ENCODE measurements at regions not wholly inside any gene's neighbourhood (a gene's known extent, or its start where the extent isn't known, plus 50 kb on each side); places are given as distances from the start of the nearest gene placed in this dataset.
"Not testable (repeated sequence)": the region's sequence is repeated elsewhere in the genome, so short reads cannot be mapped to it uniquely, and the experiment has no call there.

DNA sequence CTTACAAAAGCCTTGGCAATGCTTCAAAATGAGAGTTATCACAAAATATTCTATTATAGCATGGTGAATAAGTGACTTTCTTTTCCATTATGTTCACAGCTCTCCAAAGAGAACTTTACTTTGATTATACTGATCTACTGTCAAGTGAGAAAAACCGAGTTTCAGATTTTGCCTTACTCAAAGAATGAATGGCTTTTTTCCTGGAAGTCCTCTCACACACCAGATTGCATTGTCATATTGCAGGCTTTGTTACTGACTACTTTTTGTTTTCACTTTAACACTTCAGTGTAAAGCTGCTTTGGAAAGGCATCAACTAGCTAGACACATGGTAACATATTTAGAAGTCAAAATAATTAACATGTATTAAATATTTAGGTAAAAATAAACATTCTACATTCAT lies 765.2 kb upstream of the NUDT12 start:
- DNase-seq = no peak

- no peak for DNase-seq
Measured at GRCh38 chr5:104326966-104327365, 764.4 kb upstream of the NUDT12 start.

DNA sequence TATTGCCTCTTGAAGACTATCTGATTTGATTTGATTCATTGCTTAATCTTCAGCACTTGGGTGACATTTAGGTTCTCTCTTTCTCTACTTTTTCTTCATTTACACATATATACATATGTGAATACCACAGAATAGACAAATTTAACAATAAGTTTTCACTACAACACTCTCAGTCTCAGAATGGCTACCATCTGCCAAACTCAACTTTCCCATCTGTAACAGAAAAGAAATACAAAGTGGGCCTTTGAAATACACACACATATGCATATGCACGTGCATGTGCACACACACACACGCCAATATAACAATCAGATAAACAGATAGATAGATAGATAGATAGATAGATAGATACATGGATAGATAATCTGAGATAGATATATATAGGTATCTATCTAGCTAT lies 762.8 kb upstream of the NUDT12 start:
- no peak for DNase-seq

DNA sequence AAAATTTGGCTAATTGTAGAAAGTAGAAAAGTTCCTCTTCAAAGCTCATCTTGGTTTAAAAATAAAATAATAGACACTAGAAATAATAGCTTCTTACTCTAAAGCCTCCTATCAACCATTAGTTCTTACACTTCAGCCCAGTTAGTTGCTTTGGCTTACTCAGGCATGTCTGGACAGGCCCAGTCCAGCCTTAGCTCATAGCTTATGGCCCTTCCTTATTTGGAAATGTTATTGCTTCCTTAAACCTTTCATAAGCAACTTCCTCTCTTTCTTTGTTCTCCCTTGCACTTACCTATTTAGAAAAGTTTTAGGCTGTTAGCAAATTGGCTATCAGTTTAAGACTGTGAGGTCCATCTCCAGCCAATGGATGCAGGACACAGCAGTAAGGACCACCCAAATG lies 754.1 kb upstream of the NUDT12 start:
- DNase-seq = not testable (repeated sequence)

DNA sequence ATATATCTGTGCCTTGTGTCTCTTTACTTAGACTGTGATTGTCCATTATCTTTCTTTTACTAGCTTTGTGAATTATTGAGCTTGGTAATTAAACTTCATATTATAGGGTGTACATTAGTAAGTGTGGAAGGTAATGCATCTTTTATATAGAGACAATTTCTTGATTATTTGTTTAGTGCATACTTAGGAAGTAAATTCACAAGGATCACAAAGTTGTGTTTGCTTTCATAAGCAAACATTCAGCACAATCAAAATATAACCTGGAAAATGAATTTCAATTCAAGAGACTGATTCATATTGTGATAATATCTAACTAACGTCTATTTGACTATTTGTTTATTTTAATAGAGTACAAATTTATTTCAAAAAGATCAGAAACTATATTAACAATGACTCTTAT lies 749.9 kb upstream of the NUDT12 start:
- DNase-seq = no peak

- DNase-seq = no peak
Measured at GRCh38 chr5:104305602-104306001, 743.0 kb upstream of the NUDT12 start.

GRCh38 chr5:104299998-104300706 lies 737.6 kb upstream of the NUDT12 start:
- DNase-seq = no peak

DNA sequence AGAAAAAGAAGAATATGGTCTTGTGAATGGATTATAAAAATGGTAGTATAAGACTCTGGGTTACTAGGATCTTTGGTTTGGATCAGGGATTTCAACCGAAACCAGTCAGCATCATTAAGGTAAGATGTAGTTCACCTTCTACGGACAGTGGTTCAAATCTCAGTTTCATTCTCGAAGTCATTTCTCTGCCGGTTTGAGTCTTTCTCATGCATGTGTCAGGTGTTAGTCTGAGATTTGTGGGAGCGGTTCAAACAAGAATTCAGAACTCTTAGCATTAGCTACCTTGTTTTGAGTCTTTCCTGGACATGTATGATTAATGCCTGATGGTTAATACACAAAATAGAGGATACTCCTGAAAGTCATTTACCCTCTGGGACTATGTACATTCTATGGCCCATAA lies 735.9 kb upstream of the NUDT12 start:
- no peak for DNase-seq

DNA sequence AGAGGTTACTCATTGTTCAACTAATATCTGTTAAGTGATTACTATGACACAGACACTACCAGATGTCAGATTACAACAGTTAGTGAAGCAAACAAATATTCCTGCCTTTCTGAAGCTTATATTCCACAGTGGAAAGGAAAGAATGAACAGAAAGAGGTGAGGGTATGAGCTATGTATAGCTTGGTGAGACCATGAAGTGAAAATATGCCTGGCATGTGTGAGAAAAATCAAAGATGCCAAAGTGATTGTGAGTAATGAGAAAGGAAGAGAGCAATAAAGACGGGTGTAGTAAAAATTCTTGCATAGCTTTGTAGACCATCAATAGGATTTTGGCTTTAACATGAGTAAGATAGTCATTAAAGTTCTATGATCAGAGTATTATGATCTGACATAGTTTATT lies 734.5 kb upstream of the NUDT12 start:
- no peak for DNase-seq

- DNase-seq = no peak
Measured at GRCh38 chr5:104295991-104296390, 733.4 kb upstream of the NUDT12 start.

- no peak for DNase-seq
Measured at GRCh38 chr5:104283136-104283535, 720.5 kb upstream of the NUDT12 start.

GRCh38 chr5:104273725-104274124 lies 711.1 kb upstream of the NUDT12 start:
- DNase-seq = no peak

GRCh38 chr5:104267320-104268015 lies 704.9 kb upstream of the NUDT12 start:
- DNase-seq = no peak

DNA sequence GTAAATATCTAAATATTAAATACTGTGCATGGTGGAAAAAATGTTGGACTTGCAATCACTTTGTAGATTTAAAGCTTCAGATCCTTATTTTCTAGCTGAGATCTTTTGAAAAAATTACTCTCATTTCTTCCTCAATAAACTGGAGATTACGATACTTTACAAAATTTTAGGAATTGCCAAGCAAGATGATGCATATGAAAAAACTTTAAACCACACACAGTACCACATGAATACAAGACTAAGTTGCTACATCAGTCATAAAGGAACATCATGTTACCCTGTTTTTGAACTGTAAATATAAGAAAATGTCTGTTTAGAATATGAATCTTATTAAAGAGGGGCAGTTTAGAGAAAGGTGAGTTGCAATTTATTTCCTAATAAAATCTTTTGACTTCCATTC lies 703.6 kb upstream of the NUDT12 start:
- no peak for DNase-seq

DNA sequence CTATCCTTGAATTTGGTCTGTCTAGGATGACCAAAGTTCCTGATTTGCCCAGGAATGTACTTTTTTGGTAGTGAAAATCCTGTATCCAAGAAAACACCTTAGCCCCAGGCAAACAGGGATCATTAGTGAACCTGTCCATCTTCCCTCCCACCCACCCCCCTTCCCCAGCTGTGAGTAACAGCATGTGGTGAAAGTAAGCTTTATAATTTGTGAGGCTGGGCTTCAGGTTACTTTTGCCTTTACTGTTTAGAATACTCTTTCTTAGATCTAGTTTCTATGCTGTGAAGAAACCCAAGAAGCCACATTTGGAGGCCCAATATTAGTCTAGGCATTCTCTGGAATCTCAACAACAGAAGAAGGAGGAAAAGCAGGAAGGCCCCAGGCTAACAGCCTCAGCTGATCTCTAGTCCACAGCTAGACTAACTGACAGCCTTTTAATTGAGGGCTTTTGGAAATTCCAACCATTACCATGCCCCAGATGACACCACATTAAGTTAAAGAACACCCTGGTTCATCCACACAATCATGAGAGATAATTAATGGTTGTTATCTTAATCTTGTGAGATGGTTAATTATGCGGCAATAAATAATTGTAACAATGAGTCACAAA lies 703.0 kb upstream of the NUDT12 start:
- no peak for DNase-seq

DNA sequence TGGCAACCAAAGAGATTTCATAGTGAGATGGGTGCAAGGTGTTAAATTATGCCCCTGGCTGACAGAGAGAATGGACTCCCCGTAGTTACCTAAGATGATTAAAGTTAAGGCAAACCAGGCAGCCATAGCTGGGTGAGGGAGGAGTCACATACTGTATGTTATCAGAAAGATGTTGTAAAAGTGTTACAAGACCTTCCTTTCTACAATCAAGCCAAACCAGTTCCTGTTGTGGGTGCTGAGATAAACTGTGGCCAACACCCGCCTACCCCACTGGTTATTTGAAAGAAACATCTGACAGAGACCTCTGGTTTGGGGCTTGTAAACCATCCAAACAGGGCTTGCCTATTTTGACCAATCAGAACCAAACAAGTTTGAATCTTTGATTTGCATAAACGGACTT lies 684.7 kb upstream of the NUDT12 start:
- no peak for DNase-seq

- DNase-seq = no peak
Measured at GRCh38 chr5:104241046-104241445, 678.5 kb upstream of the NUDT12 start.

- DNase-seq = no peak
Measured at GRCh38 chr5:104237586-104237985, 675.0 kb upstream of the NUDT12 start.

DNA sequence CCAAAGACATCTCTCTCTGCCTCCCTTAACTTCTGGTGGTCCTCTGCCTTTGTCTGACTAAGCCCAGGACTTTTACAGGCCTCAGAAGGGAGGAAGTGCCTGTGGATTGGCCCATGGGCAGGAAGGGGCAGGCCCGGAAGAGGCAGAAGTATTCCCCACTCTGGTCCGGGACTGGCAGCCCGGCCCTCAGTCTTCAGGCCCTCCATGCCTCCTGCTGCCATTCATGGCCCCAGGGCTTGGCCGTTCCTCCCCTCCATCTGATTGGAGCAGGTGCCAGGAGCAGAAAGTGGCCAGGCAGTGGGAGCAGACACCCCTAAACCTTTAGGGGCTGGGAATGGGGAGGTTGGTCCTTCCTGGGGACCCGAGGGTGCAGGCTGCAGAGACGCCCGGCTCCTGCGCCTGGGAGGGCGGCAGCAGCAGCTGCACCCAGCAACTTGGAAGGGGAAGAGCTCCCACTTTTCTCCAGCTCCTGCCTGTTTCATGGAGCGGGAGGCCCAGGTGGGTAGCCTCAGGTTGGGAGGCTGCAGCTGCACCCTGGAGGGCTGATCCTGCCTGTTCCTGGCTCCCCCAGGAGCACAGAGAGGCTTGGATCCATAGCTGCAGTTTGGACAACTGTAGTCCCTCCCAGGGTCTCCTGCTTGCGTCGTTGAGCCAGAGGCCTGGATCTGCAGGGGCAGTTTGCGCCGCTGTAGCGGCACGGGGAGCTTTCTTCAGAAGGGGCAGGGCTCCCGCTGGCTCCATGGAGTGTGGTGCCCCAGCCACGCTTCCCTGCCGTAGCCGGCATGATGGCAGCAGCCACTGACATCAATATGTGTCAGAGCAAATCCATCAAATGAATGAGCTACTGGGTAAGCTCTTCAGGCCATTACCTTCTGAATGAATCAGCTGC lies 661.5 kb upstream of the NUDT12 start:
- DNase-seq = no peak

- DNase-seq = no peak
Measured at GRCh38 chr5:104218200-104218599, 655.6 kb upstream of the NUDT12 start.

DNA sequence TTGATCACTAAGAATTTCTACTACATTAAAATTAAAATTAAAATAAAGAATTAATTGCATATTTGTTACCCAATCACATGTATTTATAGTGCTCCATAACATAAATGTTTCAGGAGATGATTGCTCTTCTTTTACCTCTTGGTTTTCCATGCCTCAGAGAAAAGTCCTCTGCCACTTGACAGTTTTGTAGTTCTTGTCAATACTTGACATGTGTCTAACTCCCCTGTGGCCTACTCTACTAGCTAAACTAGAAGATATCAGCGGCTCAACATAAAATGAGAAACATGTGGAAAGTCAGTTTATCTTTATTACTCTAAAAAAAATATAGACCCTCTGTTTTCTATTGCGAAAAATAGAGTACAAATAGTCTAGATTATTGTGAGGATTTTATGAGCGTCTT lies 650.6 kb upstream of the NUDT12 start:
- no peak for DNase-seq

DNA sequence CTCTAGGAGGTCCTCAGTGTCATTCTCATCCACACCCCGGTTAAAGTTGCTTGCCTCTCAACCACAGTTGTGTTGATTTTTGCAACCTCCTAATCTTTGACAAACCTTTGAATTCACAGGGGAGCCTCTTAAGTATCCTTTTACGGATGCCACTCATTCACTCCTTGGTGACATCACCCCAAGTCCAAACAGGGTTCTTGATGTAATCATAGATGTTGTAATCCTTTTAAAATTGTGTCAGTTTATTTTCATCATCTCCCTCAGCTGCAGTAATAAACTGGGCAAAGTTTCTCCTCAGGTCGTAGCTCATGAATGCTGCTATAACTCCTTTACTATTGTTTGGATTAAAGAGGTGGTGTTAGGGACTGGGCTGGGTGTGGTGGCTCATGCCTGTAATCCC lies 637.2 kb upstream of the NUDT12 start:
- no peak for DNase-seq

DNA sequence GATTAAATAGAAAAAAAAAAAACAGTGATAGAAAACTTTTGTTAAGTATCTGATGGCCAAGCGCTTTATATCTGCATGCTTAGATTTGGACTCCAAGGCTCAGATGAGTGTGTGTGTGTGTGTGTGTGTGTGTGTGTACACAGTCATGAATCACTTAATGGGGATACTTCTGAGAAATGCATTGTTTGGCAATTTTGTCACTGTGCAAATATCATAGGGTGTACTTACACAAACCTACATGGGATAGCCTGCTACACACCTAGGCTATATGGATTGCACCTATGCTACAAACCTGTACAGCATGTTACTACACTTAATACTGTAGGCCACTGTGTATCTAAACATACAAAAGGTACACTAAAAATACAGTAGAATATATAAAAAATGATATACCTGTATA lies 635.6 kb upstream of the NUDT12 start:
- no peak for DNase-seq

All from stimulated activated CD4-positive, alpha-beta T cell treated with anti-CD3 and anti-CD28 coated beads, Interleukin-1b, Interleukin-23, amount 100 ng/mL, for 48 hours (primary cell).